HG02610 (cell line): ENCODE measurements at regions not wholly inside any gene's neighbourhood (a gene's known extent, or its start where the extent isn't known, plus 50 kb on each side); places are given as distances from the start of the nearest gene placed in this dataset.
"Not testable (repeated sequence)": the region's sequence is repeated elsewhere in the genome, so short reads cannot be mapped to it uniquely, and the experiment has no call there.

Experiments used
- ATAC-seq: cut with Tn5 transposase; IDR thresholded peaks from one replicate; pipeline ENCODE4 v1.9.1; 2021; ENCODE audit warnings: mild to moderate bottlenecking, moderate library complexity; ENCODE audit not compliant: unreplicated experiment

DNA sequence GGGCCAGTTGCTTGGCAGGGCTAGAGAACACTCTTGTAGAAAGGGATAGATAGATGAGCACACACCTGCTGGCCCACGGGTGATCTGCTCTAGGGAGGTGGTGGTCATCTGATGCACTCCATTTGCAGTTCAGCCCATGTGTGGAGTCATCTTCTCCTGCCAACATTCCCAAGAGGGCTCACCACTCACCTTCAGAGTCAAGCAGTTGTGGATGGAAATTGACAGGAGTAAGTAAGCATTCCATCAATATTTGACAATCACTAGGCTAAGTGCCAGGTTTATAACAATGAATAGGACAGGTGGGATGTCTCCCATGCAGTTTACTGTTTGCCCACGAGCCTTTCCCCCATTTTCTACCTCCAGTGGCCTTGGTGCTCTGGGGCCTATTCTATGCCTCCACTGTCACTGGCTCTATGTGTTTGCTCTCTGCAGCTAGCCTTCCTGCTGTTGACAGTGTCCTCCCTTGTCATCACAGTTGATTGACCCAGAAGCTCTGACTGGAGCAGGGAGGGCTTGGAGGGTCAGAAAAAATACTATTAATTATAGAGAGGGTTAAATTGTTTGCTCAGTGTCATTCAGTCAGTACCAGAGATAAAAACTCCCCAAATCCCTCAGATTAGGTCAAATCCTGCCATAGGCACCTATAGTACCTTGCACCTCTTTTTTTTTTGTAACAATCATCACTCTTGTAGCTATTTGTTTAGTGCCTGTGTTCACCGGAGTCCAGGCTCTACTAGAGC, 134.6 kb upstream of the PZP start:
- ATAC-seq = no peak

- ATAC-seq = no peak
Measured at GRCh38 chr12:9341260-9341585, 133.0 kb upstream of the PZP start.

GRCh38 chr12:9340422-9341259, 132.4 kb upstream of the PZP start:
- ATAC-seq = no peak

GRCh38 chr12:9337656-9338055, 129.5 kb upstream of the PZP start:
- ATAC-seq = no peak

DNA sequence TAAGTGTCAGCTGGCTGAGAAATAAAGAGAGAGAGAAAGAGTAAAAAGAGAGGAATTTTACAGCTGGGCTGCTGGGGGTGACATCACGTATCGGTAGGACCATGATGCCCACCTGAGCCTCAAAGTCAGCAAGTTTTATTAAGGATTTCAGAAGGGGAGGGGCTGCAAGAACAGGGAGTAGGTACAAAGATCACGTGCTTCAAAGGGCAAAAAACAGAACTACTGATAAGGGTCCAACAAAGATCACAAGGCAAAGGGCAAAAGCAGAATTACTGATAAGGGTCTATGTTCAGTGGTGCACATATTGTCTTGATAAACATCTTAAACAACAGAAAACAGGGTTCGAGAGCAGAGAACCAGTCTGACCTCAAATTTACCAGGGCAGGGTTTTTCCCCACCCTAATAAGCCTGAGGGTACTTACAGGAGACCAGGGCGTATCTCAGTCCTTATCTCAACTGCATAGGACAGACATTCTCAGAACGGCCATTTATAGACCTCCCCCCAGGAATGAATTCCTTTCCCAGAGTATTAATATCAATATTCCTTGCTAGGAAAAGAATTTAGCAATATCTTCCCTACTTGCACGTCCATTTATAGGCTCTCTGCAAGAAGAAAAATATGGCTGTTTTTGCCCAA, 128.3 kb upstream of the PZP start:
- ATAC-seq = not testable (repeated sequence)

GRCh38 chr12:9335867-9336266, 127.7 kb upstream of the PZP start:
- no peak for ATAC-seq

DNA sequence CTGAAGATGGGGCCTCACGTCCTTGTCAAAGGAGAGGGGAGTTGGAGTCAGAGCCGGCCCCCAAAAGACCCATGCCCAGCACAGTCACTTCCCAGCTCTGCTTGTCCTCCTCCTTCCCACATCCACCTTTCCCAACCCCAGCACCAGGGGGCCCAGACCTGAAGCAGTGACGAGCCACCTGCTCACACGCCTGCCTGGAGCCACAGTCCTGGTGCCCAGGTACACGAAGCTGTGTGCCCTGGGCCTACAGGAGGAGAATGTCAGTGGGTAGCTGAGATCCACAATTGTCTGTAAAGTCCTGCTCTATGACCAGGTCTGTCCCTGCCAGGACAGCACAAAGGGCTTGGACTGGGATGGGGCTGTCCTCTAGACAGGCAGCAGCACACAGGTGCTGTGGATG, 126.8 kb upstream of the PZP start:
- ATAC-seq = no peak

DNA sequence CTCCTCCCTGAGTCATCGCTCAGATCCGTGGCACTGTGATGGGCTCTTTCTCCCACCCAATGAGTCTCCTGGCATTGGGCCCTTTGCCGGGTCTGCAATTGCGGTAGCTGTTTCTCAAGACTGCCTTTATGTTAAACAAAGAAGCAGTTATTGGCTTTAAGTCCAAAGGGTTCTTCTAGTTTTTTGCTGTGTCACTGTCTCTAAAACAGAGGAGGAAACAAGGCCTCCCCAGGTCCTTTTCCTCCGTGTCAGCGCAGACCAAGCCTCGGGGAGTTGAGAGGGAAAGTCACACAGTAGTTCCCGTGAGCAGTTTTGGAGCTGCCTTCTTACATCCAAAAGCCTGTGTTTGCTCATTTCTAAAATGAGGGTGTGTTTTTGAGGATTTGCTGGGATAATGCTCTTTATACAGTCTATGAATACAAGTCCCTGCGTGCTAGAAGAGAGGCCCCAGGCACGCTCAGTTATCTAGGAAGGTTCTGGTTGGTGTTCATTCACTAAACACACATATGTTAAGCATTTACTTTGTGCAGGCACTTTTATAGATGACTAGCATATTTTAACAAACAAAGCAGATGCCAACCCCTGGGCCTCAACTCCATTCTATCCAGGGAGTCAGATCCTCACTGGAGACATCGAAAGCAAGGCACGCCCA, 126.0 kb upstream of the PZP start:
- ATAC-seq = no peak

GRCh38 chr12:9333161-9333560, 125.0 kb upstream of the PZP start:
- ATAC-seq = no peak

DNA sequence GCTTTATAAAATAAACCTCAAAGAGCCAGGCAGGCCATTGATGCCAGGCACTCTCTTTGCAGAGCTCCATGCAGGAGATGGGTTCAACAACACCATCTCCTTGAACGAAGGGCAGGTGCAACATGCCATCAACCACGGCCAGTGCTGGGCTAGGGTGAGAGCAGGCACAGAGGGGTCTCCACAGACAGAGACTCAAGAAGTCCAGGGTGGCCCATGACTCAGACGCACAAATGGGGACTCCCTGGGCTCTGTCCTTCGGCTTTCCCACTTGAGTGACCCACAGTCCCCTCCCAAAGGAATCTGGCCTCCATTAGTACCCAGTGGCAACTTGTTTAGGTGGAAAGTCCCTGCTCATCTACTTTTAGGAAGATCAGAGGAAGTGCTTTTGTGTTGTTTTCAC, 124.4 kb upstream of the PZP start:
- ATAC-seq = no peak

DNA sequence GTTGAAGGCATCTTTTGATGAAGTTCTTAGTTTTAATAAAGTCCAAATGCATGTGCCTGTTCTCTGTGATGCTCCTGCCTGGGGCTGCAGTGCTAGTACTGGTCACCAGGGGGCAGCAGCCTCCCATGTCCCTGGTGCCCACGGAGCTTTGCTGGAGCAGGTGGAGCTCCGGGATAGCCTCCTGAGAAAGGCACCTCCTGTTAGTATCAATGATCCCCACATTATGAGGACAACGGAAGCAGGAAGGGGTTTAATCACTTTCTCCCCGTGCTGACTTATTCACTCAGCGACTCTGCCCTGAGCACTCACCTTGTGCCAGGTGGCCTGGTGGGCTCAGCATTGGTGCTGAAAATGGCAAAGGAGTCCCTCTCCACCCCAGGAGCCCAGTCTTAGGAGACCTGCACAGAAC, 123.0 kb upstream of the PZP start:
- ATAC-seq = no peak

- ATAC-seq = no peak
Measured at GRCh38 chr12:9329019-9329418, 120.8 kb upstream of the PZP start.

GRCh38 chr12:9328065-9328464, 119.9 kb upstream of the PZP start:
- ATAC-seq = no peak

- no peak for ATAC-seq
Measured at GRCh38 chr12:9327320-9327719, 119.1 kb upstream of the PZP start.

- not testable (repeated sequence) for ATAC-seq
Measured at GRCh38 chr12:9326849-9327248, 118.7 kb upstream of the PZP start.

DNA sequence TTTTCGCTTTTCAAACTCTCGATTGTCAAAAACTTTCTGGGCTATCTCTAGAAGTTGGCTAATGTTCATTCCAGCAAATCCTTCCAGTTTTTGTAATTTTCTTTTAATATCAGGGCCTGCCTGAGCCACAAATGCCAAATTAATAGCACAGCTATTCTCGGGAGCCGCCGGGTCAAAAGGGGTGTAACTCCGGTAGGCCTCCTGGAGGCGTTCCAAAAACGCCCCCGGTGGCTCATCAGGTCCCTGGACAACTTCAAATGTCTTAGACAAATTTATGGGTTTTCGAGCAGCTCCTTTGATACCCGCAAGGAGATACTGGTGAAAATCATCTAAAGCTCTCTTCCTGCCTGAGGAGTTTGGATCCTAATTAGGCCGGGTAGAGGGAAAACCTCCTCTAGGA, 117.9 kb upstream of the PZP start:
- no peak for ATAC-seq

DNA sequence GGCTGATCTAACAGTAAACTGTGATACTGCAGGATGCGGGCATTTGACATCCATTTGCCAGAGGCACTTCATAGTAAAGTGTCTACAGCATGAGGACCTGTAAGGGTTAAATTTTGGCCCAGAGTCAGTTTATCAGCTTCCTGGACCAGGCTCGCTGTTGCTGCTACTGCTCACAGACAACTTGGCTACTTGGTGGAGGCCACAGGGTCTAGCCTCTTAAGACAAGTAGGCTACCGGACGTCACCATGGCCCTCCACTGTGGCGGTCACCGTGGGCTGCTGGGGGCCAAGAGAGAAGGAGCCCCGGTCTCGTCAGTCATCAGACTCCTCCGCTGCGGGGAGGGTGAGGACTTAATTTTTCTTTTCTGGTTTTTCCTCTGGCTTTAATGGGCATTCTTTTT, 117.3 kb upstream of the PZP start:
- ATAC-seq = no peak

DNA sequence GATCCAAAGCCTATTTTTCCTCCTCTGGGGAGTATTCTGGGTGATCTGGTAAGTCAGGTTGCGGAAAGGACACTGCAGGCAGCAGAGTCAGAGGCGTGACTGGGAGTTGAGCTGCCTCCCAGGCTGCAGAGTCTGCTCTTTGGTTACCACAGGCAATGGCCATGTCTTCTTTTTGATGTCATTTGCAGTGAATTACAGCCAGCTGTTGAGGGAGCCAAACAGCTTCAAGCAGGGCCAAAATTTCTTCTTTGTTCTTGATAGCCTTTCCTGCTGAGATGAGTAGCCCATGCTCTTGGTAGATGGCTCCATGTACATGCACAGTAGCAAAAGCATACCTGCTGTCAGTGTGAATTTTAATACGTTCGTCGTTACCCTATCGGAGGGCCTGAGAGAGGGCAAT, 116.6 kb upstream of the PZP start:
- no peak for ATAC-seq

DNA sequence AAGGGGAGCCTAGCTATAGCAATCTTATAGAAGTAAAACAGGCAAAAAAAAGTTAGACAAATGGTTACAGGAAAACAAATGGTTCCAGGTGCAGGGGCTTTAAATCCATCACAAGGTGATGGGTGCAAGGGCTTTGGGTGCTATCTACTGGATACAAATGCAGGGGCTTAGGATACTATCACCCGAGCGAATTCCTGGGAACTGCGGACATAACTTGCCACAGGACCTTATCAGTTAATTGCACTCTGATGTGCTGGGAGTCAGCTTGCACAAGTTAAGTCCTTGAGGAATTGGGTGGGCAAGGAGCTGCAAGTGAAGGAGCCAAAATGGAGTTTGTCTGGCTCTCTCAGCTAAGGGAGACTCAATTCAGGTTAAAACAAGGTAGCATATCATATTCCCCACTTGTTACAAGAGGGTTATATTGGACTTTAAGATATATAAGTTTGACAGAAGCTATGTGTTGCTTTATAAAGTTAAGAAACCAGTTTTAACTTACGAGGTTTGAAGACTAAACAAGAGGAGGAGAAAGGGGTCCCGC, 115.0 kb upstream of the PZP start:
- ATAC-seq = no peak

- ATAC-seq = no peak
Measured at GRCh38 chr12:9319842-9320173, 111.6 kb upstream of the PZP start.

- ATAC-seq = no peak
Measured at GRCh38 chr12:9319044-9319841, 111.0 kb upstream of the PZP start.
